Testis (tissue), 2 donors: ENCODE measurements at regions not wholly inside any gene's neighbourhood (a gene's known extent, or its start where the extent isn't known, plus 50 kb on each side); places are given as distances from the start of the nearest gene placed in this dataset.

Experiments used
- DNase-seq: peaks from one replicate; pipeline ENCODE4 v3.0.0-alpha.2; 2019
- H3K27ac ChIP-seq, 2 donors: fragments of 200-600 bp; sonication (generic); one replicate each; pipeline ENCODE4 v1.5.1; 2019
- H3K27me3 ChIP-seq: fragments of 200-600 bp; sonication (generic); one replicate; pipeline ENCODE4 v1.5.1; 2019
- H3K36me3 ChIP-seq: fragments of 200-600 bp; sonication (generic); one replicate; pipeline ENCODE4 v1.5.1; 2017; ENCODE audit warnings: low read depth; ENCODE audit errors: missing control alignments
- H3K4me1 ChIP-seq: fragments of 200-600 bp; sonication (generic); one replicate; pipeline ENCODE4 v1.5.1; 2019
- H3K4me3 ChIP-seq, 2 donors: fragments of 200-600 bp; sonication (generic); one replicate each; pipeline ENCODE4 v1.5.1; 2017 to 2019
- H3K9me3 ChIP-seq: fragments of 200-600 bp; sonication (generic); one replicate; pipeline ENCODE4 v1.5.1; 2017
- CTCF ChIP-seq, 3 experiments: fragments of 450-650 bp in 2 of 3; fragments of 200-600 bp in 1 of 3; sonication (generic) in 1 of 3; IDR thresholded peaks; one replicate each; pipeline ENCODE4 v1.5.1; 2016 to 2019; ENCODE audit warnings: antibody characterized with exemption in 3 of 3, mild to moderate bottlenecking in 2 of 3, moderate library complexity in 1 of 3
- POLR2A ChIP-seq: fragments of 450-650 bp; IDR thresholded peaks from one replicate; pipeline ENCODE4 v1.6.1; 2017; ENCODE audit warnings: antibody characterized with exemption, mild to moderate bottlenecking, moderate library complexity
- WGBS, 2 donors: methylation state at CpG; one replicate each; pipeline ENCODE4 v1.1.5; 2018; 5-methylcytosine and 5-hydroxymethylcytosine counted together
- intact Hi-C: fragments of 100-400 bp; cut with DNase I; formaldehyde crosslinking; loops from one replicate; pipeline ENCODE4 v1.15.1; 2023; ENCODE audit warnings: low total_unique reads

- H3K36me3 ChIP-seq, result no peaks in the 10 kb centered on the region
- intact Hi-C loops, result no loop called here
- no peaks in the 10 kb centered on the region for H3K9me3 ChIP-seq
- H3K27me3 ChIP-seq, result no peaks in the 10 kb centered on the region
- TF ChIP-seq CTCF (IDR thresholded peaks at IDR 0.05), result no peak
- no peak for TF ChIP-seq POLR2A
- H3K4me3 ChIP-seq, result no peak overlapping the region
- no peak overlapping the region for H3K27ac ChIP-seq
- DNase-seq, result no peak
- peaks cover 21% of the 10 kb centered on the region for H3K4me1 ChIP-seq
- WGBS, 2 donors, result 97 to 100% methylated on average over 2 to 9 of the region's 9 CpGs
Measured at GRCh38 chr17:77837917-77838316, 120.6 kb upstream of the TNRC6C start.

- DNase-seq, result no peak
- H3K9me3 ChIP-seq, result no peaks in the 10 kb centered on the region
- H3K27ac ChIP-seq, result no peak overlapping the region
- intact Hi-C loops, result no loop called here
- no peak overlapping the region for H3K4me3 ChIP-seq
- TF ChIP-seq POLR2A (no peak), CTCF (IDR thresholded peaks at IDR 0.05) (no peak)
- H3K27me3 ChIP-seq, result no peaks in the 10 kb centered on the region
- 93 to 94% methylated on average over 23 of the region's 23 CpGs for WGBS, 2 donors
- H3K36me3 ChIP-seq, result no peaks in the 10 kb centered on the region
- peaks cover 21% of the 10 kb centered on the region for H3K4me1 ChIP-seq
Measured at GRCh38 chr17:77838748-77839697, 119.5 kb upstream of the TNRC6C start.

- TF ChIP-seq POLR2A (no peak), CTCF (IDR thresholded peaks at IDR 0.05) (no peak)
- intact Hi-C loops, result no loop called here
- no peak overlapping the region for H3K27ac ChIP-seq
- H3K4me1 ChIP-seq, result peaks cover 12% of the 10 kb centered on the region
- 45 to 47% methylated on average over 15 to 16 of the region's 16 CpGs for WGBS, 2 donors
- no peaks in the 10 kb centered on the region for H3K36me3 ChIP-seq
- H3K4me3 ChIP-seq, result no peak overlapping the region
- no peaks in the 10 kb centered on the region for H3K27me3 ChIP-seq
- no peak for DNase-seq
- H3K9me3 ChIP-seq, result no peaks in the 10 kb centered on the region
Measured at GRCh38 chr17:77839698-77840512, 118.6 kb upstream of the TNRC6C start.

GRCh38 chr17:77840513-77841165 is 117.9 kb upstream of the TNRC6C start:
- Histone ChIP-seq H3K9me3 (no peaks in the 10 kb centered on the region), H3K27me3 (no peaks in the 10 kb centered on the region), H3K4me1 (peaks cover 12% of the 10 kb centered on the region), H3K27ac (no peak overlapping the region), H3K36me3 (no peaks in the 10 kb centered on the region), H3K4me3 (no peak overlapping the region)
- no peak for TF ChIP-seq CTCF (IDR thresholded peaks at IDR 0.05)
- no peak for TF ChIP-seq POLR2A
- intact Hi-C loops, result no loop called here
- no peak for DNase-seq
- 74 to 82% methylated on average over 7 to 10 of the region's 10 CpGs for WGBS, 2 donors
